ENCODE measurements at regions not wholly inside any gene's neighbourhood (a gene's known extent, or its start where the extent isn't known, plus 50 kb on each side); places are given as distances from the start of the nearest gene placed in this dataset.

- in situ Hi-C loops (cut with HindIII; ENCODE audit: low sequenced_read_pairs): no loop called here
Measured at GRCh38 chr4:177196615-177197014, 113.1 kb upstream of the NEIL3 start.

GRCh38 chr4:177201614-177202013, 108.1 kb upstream of the NEIL3 start:
- in situ Hi-C loops (cut with HindIII; ENCODE audit: low sequenced_read_pairs): no loop called here
- DNase-seq (ENCODE audit: low spot score): no peak

More at GRCh38 chr4:177196615-177197014, 113.1 kb upstream of the NEIL3 start:
- DNase-seq (ENCODE audit: low spot score): no peak

- in situ Hi-C loops (cut with HindIII; ENCODE audit: low sequenced_read_pairs): no loop called here
Measured at GRCh38 chr4:177204126-177204525, 105.5 kb upstream of the NEIL3 start.

GRCh38 chr4:177214935-177215334, 94.7 kb upstream of the NEIL3 start:
- DNase-seq (ENCODE audit: low spot score): no peak
- in situ Hi-C loops (cut with HindIII; ENCODE audit: low sequenced_read_pairs): no loop called here

More at GRCh38 chr4:177204126-177204525, 105.5 kb upstream of the NEIL3 start:
- DNase-seq (ENCODE audit: low spot score): no peak

- in situ Hi-C loops (cut with HindIII; ENCODE audit: low sequenced_read_pairs): no loop called here
- no peak for DNase-seq (ENCODE audit: low spot score)
Measured at GRCh38 chr4:177220376-177220775, 89.3 kb upstream of the NEIL3 start.

- in situ Hi-C loops (cut with HindIII; ENCODE audit: low sequenced_read_pairs): no loop called here
- no peak for DNase-seq (ENCODE audit: low spot score)
Measured at GRCh38 chr4:177222781-177223180, 86.9 kb upstream of the NEIL3 start.

- no peak for DNase-seq (ENCODE audit: low spot score)
- in situ Hi-C loops (cut with HindIII; ENCODE audit: low sequenced_read_pairs): no loop called here
Measured at GRCh38 chr4:177225605-177226004, 84.1 kb upstream of the NEIL3 start.

- DNase-seq (ENCODE audit: low spot score): no peak
- in situ Hi-C loops (cut with HindIII; ENCODE audit: low sequenced_read_pairs): no loop called here
Measured at GRCh38 chr4:177227636-177228035, 82.0 kb upstream of the NEIL3 start.

- in situ Hi-C loops (cut with HindIII; ENCODE audit: low sequenced_read_pairs): no loop called here
- no peak for DNase-seq (ENCODE audit: low spot score)
Measured at GRCh38 chr4:177228599-177228998, 81.1 kb upstream of the NEIL3 start.

GRCh38 chr4:177229331-177229730, 80.3 kb upstream of the NEIL3 start:
- in situ Hi-C loops (cut with HindIII; ENCODE audit: low sequenced_read_pairs): no loop called here
- no peak for DNase-seq (ENCODE audit: low spot score)

- in situ Hi-C loops (cut with HindIII; ENCODE audit: low sequenced_read_pairs): no loop called here
- DNase-seq (ENCODE audit: low spot score): no peak
Measured at GRCh38 chr4:177232473-177232872, 77.2 kb upstream of the NEIL3 start.

GRCh38 chr4:177235026-177235425, 74.6 kb upstream of the NEIL3 start:
- in situ Hi-C loops (cut with HindIII; ENCODE audit: low sequenced_read_pairs): no loop called here
- no peak for DNase-seq (ENCODE audit: low spot score)

- in situ Hi-C loops (cut with HindIII; ENCODE audit: low sequenced_read_pairs): no loop called here
- DNase-seq (ENCODE audit: low spot score): no peak
Measured at GRCh38 chr4:177236886-177237285, 72.8 kb upstream of the NEIL3 start.

- no peak for DNase-seq (ENCODE audit: low spot score)
- in situ Hi-C loops (cut with HindIII; ENCODE audit: low sequenced_read_pairs): no loop called here
Measured at GRCh38 chr4:177237291-177237690, 72.4 kb upstream of the NEIL3 start.

- in situ Hi-C loops (cut with HindIII; ENCODE audit: low sequenced_read_pairs): no loop called here
- DNase-seq (ENCODE audit: low spot score): no peak
Measured at GRCh38 chr4:177239477-177239876, 70.2 kb upstream of the NEIL3 start.

- in situ Hi-C loops (cut with HindIII; ENCODE audit: low sequenced_read_pairs): no loop called here
- DNase-seq (ENCODE audit: low spot score): no peak
Measured at GRCh38 chr4:177239878-177240277, 69.8 kb upstream of the NEIL3 start.

- no peak for DNase-seq (ENCODE audit: low spot score)
- in situ Hi-C loops (cut with HindIII; ENCODE audit: low sequenced_read_pairs): no loop called here
Measured at GRCh38 chr4:177242651-177243286, 66.9 kb upstream of the NEIL3 start.

- DNase-seq (ENCODE audit: low spot score): no peak
- in situ Hi-C loops (cut with HindIII; ENCODE audit: low sequenced_read_pairs): no loop called here
Measured at GRCh38 chr4:177246641-177247584, 62.8 kb upstream of the NEIL3 start.

- in situ Hi-C loops (cut with HindIII; ENCODE audit: low sequenced_read_pairs): no loop called here
- DNase-seq (ENCODE audit: low spot score): peak; percentile 80
Measured at GRCh38 chr4:177250056-177250696, 59.5 kb upstream of the NEIL3 start.

- DNase-seq (ENCODE audit: low spot score): no peak
- in situ Hi-C loops (cut with HindIII; ENCODE audit: low sequenced_read_pairs): no loop called here
Measured at GRCh38 chr4:177251237-177251636, 58.4 kb upstream of the NEIL3 start.
